Loucy (cell line): ENCODE measurements at regions not wholly inside any gene's neighbourhood (a gene's known extent, or its start where the extent isn't known, plus 50 kb on each side); places are given as distances from the start of the nearest gene placed in this dataset.

Source experiments
- H2AFZ ChIP-seq: fragments of 200-600 bp; sonication (generic); 2 replicates; pipeline ENCODE4 v1.6.0; 2016; ENCODE audit warnings: antibody characterized with exemption, mild to moderate bottlenecking, low read length, moderate library complexity
- H3F3A ChIP-seq: fragments of 200-600 bp; 2 replicates; pipeline ENCODE4 v1.6.0; 2016; ENCODE audit warnings: antibody characterized with exemption, low read depth, mild to moderate bottlenecking
- H3K27me3 ChIP-seq: fragments of 200-600 bp; sonication (generic); 2 replicates; pipeline ENCODE4 v1.6.1; 2014; ENCODE audit warnings: low read length, mild to moderate bottlenecking; ENCODE audit not compliant: insufficient read depth, poor library complexity, severe bottlenecking
- H3K36me3 ChIP-seq: fragments of 200-600 bp; sonication (generic); 2 replicates; pipeline ENCODE4 v1.6.1; 2016; ENCODE audit warnings: low read length; ENCODE audit not compliant: insufficient read depth
- H3K4me1 ChIP-seq: fragments of 200-600 bp; sonication (generic); 2 replicates; pipeline ENCODE4 v1.5.1; 2014; ENCODE audit warnings: low read length, mild to moderate bottlenecking; ENCODE audit not compliant: insufficient read depth, poor library complexity, severe bottlenecking
- H3K4me2 ChIP-seq: fragments of 200-600 bp; sonication (generic); 2 replicates; pipeline ENCODE4 v1.6.0; 2014; ENCODE audit warnings: antibody characterized with exemption, low read length, low read depth, mild to moderate bottlenecking; ENCODE audit not compliant: poor library complexity, severe bottlenecking
- H3K4me3 ChIP-seq: fragments of 200-600 bp; sonication (generic); 2 replicates; pipeline ENCODE4 v1.5.1; 2014; ENCODE audit warnings: low read length, mild to moderate bottlenecking, mixed read lengths; ENCODE audit not compliant: poor library complexity, severe bottlenecking
- H3K79me2 ChIP-seq: fragments of 200-600 bp; sonication (generic); 2 replicates; pipeline ENCODE4 v1.6.1; 2014; ENCODE audit warnings: low read length; ENCODE audit not compliant: insufficient read depth
- H3K9ac ChIP-seq: fragments of 200-600 bp; sonication (generic); 2 replicates; pipeline ENCODE4 v1.6.0; 2014; ENCODE audit warnings: mild to moderate bottlenecking, low read depth, low read length, moderate library complexity; ENCODE audit not compliant: poor library complexity, severe bottlenecking
- H3K9me2 ChIP-seq: fragments of 200-600 bp; sonication (generic); replicated peaks from 2 replicates; pipeline ENCODE4 v1.6.1; 2016; ENCODE audit warnings: low read depth, low read length, mixed read lengths
- H3K9me3 ChIP-seq: fragments of 200-600 bp; sonication (generic); 2 replicates; pipeline ENCODE4 v1.6.1; 2014; ENCODE audit warnings: mild to moderate bottlenecking, antibody characterized with exemption, low read length, low read depth; ENCODE audit not compliant: insufficient read depth
- H4K20me1 ChIP-seq: fragments of 200-600 bp; sonication (generic); 2 replicates; pipeline ENCODE4 v1.6.0; 2014; ENCODE audit warnings: antibody characterized with exemption, low read length, mild to moderate bottlenecking; ENCODE audit not compliant: insufficient read depth, poor library complexity, severe bottlenecking
- CTCF ChIP-seq: fragments of 200-600 bp; sonication (generic); conservative IDR thresholded peaks from 2 replicates; pipeline ENCODE4 v1.5.1; 2014; ENCODE audit warnings: mild to moderate bottlenecking, antibody characterized with exemption, low read length
- EZH2phosphoT487 ChIP-seq: fragments of 200-600 bp; IDR thresholded peaks from 2 replicates; pipeline ENCODE4 v1.6.1; 2018; ENCODE audit warnings: antibody characterized with exemption, mild to moderate bottlenecking, moderate library complexity, borderline replicate concordance

- Histone ChIP-seq H3K36me3 (no peaks in the 10 kb centered on the region), H3K4me3 (no peak overlapping the region), H3K27me3 (no peaks in the 10 kb centered on the region), H4K20me1 (no peaks in the 10 kb centered on the region), H3K9ac (no peak overlapping the region), H2AFZ (no peak overlapping the region), H3K4me2 (no peak overlapping the region), H3K79me2 (no peaks in the 10 kb centered on the region), H3K4me1 (no peaks in the 10 kb centered on the region), H3K9me3 (no peaks in the 10 kb centered on the region), H3F3A (no peaks in the 10 kb centered on the region), H3K9me2 (no peaks in the 10 kb centered on the region)
- TF ChIP-seq CTCF, result no peak
- no peak for TF ChIP-seq EZH2phosphoT487
Measured at GRCh38 chr2:51919395-51919794, 887.5 kb upstream of the NRXN1 start.

DNA sequence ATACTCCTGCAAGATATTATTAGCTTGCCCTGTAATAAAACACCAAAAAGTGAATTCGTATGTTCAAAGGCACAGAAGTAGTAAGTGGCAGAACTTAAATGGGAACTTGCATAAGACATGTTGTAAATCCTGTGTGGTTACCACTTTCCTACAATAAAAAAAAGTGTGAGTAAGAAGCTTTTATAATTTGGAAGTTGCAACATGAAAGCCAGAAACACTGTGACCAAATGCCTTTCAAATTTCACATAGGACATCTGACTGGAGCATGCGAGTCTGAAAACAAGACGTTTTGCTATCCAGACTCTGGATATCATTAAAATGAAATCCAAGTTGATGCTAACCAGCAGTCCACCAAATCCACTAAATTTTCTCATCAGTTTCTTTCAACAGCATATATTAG lies 886.2 kb upstream of the NRXN1 start:
- no peaks in the 10 kb centered on the region for H3K36me3 ChIP-seq
- no peak overlapping the region for H3K4me3 ChIP-seq
- H3K9me2 ChIP-seq, result no peaks in the 10 kb centered on the region
- no peaks in the 10 kb centered on the region for H4K20me1 ChIP-seq
- no peaks in the 10 kb centered on the region for H3K4me1 ChIP-seq
- no peaks in the 10 kb centered on the region for H3K9me3 ChIP-seq
- no peaks in the 10 kb centered on the region for H3K27me3 ChIP-seq
- no peak overlapping the region for H3K9ac ChIP-seq
- H3K79me2 ChIP-seq, result no peaks in the 10 kb centered on the region
- no peak overlapping the region for H2AFZ ChIP-seq
- TF ChIP-seq EZH2phosphoT487 (no peak), CTCF (no peak)
- no peak overlapping the region for H3K4me2 ChIP-seq
- no peaks in the 10 kb centered on the region for H3F3A ChIP-seq

DNA sequence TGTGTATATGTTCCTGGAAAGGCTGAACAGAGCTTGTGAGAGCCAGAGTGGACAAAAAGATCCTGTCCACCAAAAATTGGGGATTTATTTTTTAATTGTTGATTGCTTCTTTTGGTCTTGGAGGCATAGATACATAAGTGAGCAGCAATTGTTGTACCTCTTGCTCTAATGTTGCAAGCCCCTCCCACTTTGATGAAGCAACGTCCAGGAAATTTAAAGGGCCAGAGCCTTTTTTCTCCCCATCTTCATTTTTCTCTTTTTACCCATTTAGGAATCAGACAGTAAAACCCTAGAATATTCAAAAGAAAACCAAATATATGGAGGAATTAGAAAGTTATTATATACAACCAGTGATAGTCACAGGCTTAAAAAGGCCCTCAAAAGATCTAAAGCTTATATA lies 871.8 kb upstream of the NRXN1 start:
- H2AFZ ChIP-seq, result no peak overlapping the region
- no peak overlapping the region for H3K4me3 ChIP-seq
- H3F3A ChIP-seq, result no peaks in the 10 kb centered on the region
- no peaks in the 10 kb centered on the region for H3K9me2 ChIP-seq
- H3K9me3 ChIP-seq, result no peaks in the 10 kb centered on the region
- H3K27me3 ChIP-seq, result no peaks in the 10 kb centered on the region
- H3K4me2 ChIP-seq, result no peak overlapping the region
- no peak overlapping the region for H3K9ac ChIP-seq
- TF ChIP-seq CTCF (no peak), EZH2phosphoT487 (no peak)
- no peaks in the 10 kb centered on the region for H3K36me3 ChIP-seq
- no peaks in the 10 kb centered on the region for H3K4me1 ChIP-seq
- no peaks in the 10 kb centered on the region for H4K20me1 ChIP-seq
- H3K79me2 ChIP-seq, result no peaks in the 10 kb centered on the region
